ENCODE measurements at regions not wholly inside any gene's neighbourhood (a gene's known extent, or its start where the extent isn't known, plus 50 kb on each side); places are given as distances from the start of the nearest gene placed in this dataset.

GRCh38 chr5:115457571-115457970, 87.0 kb downstream of the FEM1C start:
- TF ChIP-seq CTCF (conservative IDR thresholded peaks at IDR 0.05 in 1 of 2, IDR thresholded peaks at IDR 0.05 in 1 of 2; ENCODE audit: extremely low read depth in 1 of 2, insufficient read depth in 1 of 2, low read depth in 1 of 2, low read length in 2 of 2) (no peak), EZH2 (IDR thresholded peaks at IDR 0.05; ENCODE audit: borderline replicate concordance, low read length) (no peak)

Measured in mammary epithelial cell (primary cell).